NB4 (cell line): ENCODE measurements at regions not wholly inside any gene's neighbourhood (a gene's known extent, or its start where the extent isn't known, plus 50 kb on each side); places are given as distances from the start of the nearest gene placed in this dataset.

Experiments
- CTCF ChIP-seq: IDR thresholded peaks from one replicate; pipeline ENCODE4 v1.5.1; 2012; ENCODE audit warnings: low read depth, low read length
- POLR2A ChIP-seq: IDR thresholded peaks from 2 replicates; pipeline ENCODE4 v1.6.1; 2011; ENCODE audit warnings: mild to moderate bottlenecking; ENCODE audit not compliant: insufficient read length; ENCODE audit errors: extremely low read depth

DNA sequence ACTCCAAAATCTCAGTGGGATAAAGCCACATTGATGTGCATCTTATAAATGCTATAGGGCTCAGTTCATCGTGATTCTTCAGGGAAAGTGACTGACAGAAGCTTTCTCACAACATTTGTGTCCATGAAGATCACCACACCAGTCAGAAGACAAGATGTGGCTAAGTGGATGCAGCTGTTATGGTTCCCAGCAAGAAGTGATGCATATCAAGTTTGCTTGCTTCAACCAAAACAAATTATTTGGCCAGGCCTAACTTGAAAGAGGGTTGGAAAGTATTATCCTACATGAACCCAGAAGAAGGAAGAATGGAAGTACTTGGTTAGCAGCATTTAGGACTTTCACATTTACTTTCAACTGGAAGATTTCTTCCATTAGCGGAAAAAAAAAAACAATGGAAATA is 210.0 kb upstream of the ACVR2A start:
- TF ChIP-seq CTCF (no peak), POLR2A (no peak)
